OCI-LY7 (cell line): ENCODE measurements at regions not wholly inside any gene's neighbourhood (a gene's known extent, or its start where the extent isn't known, plus 50 kb on each side); places are given as distances from the start of the nearest gene placed in this dataset.

ENCODE experiments used
- BruUV-seq: library from RNA; stranded (reverse); fragments of 400-500 nt; replicated peaks from 2 replicates; lab custom pipeline; 2021; lab: Mats Ljungman, UMichigan
- CTCF ChIA-PET: fragments of 300-600 bp; sonication (Branson Sonifier 250); formaldehyde crosslinking; loops from one replicate; lab custom pipeline; 2022; ENCODE audit warnings: antibody characterized with exemption; ENCODE audit not compliant: unreplicated experiment; lab: Charles Lee
- POLR2A ChIA-PET: fragments of 300-600 bp; sonication (Branson Sonifier 250); formaldehyde crosslinking; loops from one replicate; lab custom pipeline; 2022; ENCODE audit warnings: antibody characterized with exemption; lab: Charles Lee
- DNase-seq: peaks from one replicate; pipeline ENCODE4 v3.0.0-alpha.2; 2015; ENCODE audit warnings: low spot score
- H2AFZ ChIP-seq: fragments of 200-600 bp; sonication (generic), shearing (Covaris generic); 2 replicates; pipeline ENCODE4 v1.6.1; 2014; ENCODE audit warnings: mild to moderate bottlenecking, antibody characterized with exemption, low read length, moderate library complexity
- H3K27ac ChIP-seq: fragments of 200-600 bp; sonication (generic); 2 replicates; pipeline ENCODE4 v1.5.1; 2014; ENCODE audit warnings: mixed run types, low read depth, mild to moderate bottlenecking, moderate library complexity, low read length, inconsistent platforms; ENCODE audit not compliant: poor library complexity, severe bottlenecking
- H3K36me3 ChIP-seq: fragments of 200-600 bp; sonication (generic); 2 replicates; pipeline ENCODE4 v1.6.1; 2014; ENCODE audit warnings: mild to moderate bottlenecking, antibody characterized with exemption, low read length, moderate library complexity, mixed read lengths; ENCODE audit not compliant: insufficient read depth
- H3K4me1 ChIP-seq: fragments of 200-600 bp; sonication (generic); 2 replicates; pipeline ENCODE4 v1.5.1; 2014; ENCODE audit warnings: mild to moderate bottlenecking, low read length; ENCODE audit not compliant: insufficient read depth, poor library complexity, severe bottlenecking
- H3K4me2 ChIP-seq: fragments of 200-600 bp; sonication (generic); 2 replicates; pipeline ENCODE4 v1.6.1; 2014; ENCODE audit warnings: mild to moderate bottlenecking, low read length
- H3K4me3 ChIP-seq: fragments of 200-600 bp; sonication (generic); 2 replicates; pipeline ENCODE4 v1.5.1; 2014; ENCODE audit warnings: mild to moderate bottlenecking, low read depth, low read length; ENCODE audit not compliant: poor library complexity, severe bottlenecking
- H3K79me2 ChIP-seq: fragments of 200-600 bp; sonication (generic); 2 replicates; pipeline ENCODE4 v1.6.1; 2016; ENCODE audit warnings: low read depth, mild to moderate bottlenecking, low read length, moderate library complexity, mixed read lengths; ENCODE audit not compliant: insufficient read depth
- H3K9me2 ChIP-seq: fragments of 200-600 bp; sonication (generic); 2 replicates; pipeline ENCODE4 v1.6.1; 2016; ENCODE audit warnings: mild to moderate bottlenecking, low read length, mixed read lengths; ENCODE audit not compliant: insufficient read depth
- H3K9me3 ChIP-seq: fragments of 200-600 bp; sonication (generic); 2 replicates; pipeline ENCODE4 v1.6.1; 2014; ENCODE audit warnings: mild to moderate bottlenecking, mixed run types, low read length, mixed read lengths
- H4K20me1 ChIP-seq: fragments of 200-600 bp; sonication (generic); 2 replicates; pipeline ENCODE4 v1.6.1; 2014; ENCODE audit warnings: mild to moderate bottlenecking, antibody characterized with exemption, low read length, moderate library complexity, mixed read lengths; ENCODE audit not compliant: insufficient read depth
- CTCF ChIP-seq: fragments of 200-600 bp; sonication (generic); conservative IDR thresholded peaks from 2 replicates; pipeline ENCODE4 v1.5.1; 2014; ENCODE audit warnings: mild to moderate bottlenecking, antibody characterized with exemption, low read length, moderate library complexity, mixed read lengths
- EZH2phosphoT487 ChIP-seq: fragments of 200-600 bp; sonication (generic); IDR thresholded peaks from 2 replicates; pipeline ENCODE4 v1.6.1; 2018; ENCODE audit warnings: low read depth, borderline replicate concordance, mild to moderate bottlenecking, mixed run types, antibody characterized with exemption, low read length, moderate library complexity, mixed read lengths
- intact Hi-C: fragments of 100-400 bp; cut with micrococcal nuclease; formaldehyde crosslinking; loops from one replicate; pipeline ENCODE4 v1.10.0; 2022; ENCODE audit not compliant: unreplicated experiment

GRCh38 chr18:59752666-59753065 lies 55.4 kb upstream of the CCBE1 start:
- no peak for TF ChIP-seq CTCF
- TF ChIP-seq EZH2phosphoT487, result no peak
- CTCF ChIA-PET, result no interaction called here
- H3K4me2 ChIP-seq, result no peak overlapping the region
- no peaks in the 10 kb centered on the region for H3K9me3 ChIP-seq
- H4K20me1 ChIP-seq, result no peaks in the 10 kb centered on the region
- no peaks in the 10 kb centered on the region for H3K36me3 ChIP-seq
- intact Hi-C loops, result no loop called here
- H3K27ac ChIP-seq, result no peak overlapping the region
- no peak for DNase-seq
- H3K4me1 ChIP-seq, result no peaks in the 10 kb centered on the region
- POLR2A ChIA-PET, result no interaction called here
- no peak overlapping the region for H3K4me3 ChIP-seq
- H3K9me2 ChIP-seq, result no peaks in the 10 kb centered on the region
- no peak overlapping the region for H2AFZ ChIP-seq
- no TSS peak for BruUV-seq
- H3K79me2 ChIP-seq, result no peaks in the 10 kb centered on the region

- CTCF ChIA-PET, result no interaction called here
- H2AFZ ChIP-seq, result no peak overlapping the region
- TF ChIP-seq CTCF (no peak), EZH2phosphoT487 (no peak)
- H3K9me3 ChIP-seq, result no peaks in the 10 kb centered on the region
- no peaks in the 10 kb centered on the region for H3K36me3 ChIP-seq
- no peak overlapping the region for H3K27ac ChIP-seq
- no TSS peak for BruUV-seq
- H3K79me2 ChIP-seq, result no peaks in the 10 kb centered on the region
- no peak overlapping the region for H3K4me2 ChIP-seq
- H3K4me3 ChIP-seq, result no peak overlapping the region
- no peak for DNase-seq
- H3K4me1 ChIP-seq, result no peaks in the 10 kb centered on the region
- intact Hi-C loops, result no loop called here
- H4K20me1 ChIP-seq, result no peaks in the 10 kb centered on the region
- POLR2A ChIA-PET, result interaction anchor here (1.3 kb wide), 1 partner anchor 12 kb away, joined by 4 read pairs; no protein-coding TSS in a partner anchor
- H3K9me2 ChIP-seq, result no peaks in the 10 kb centered on the region
These were observed 54.0 kb upstream of the CCBE1 start for GRCh38 chr18:59751186-59751585.

GRCh38 chr18:59748628-59749360 lies 51.6 kb upstream of the CCBE1 start:
- Histone ChIP-seq H4K20me1 (no peaks in the 10 kb centered on the region), H3K9me2 (no peaks in the 10 kb centered on the region), H3K4me3 (no peak overlapping the region), H3K4me2 (no peak overlapping the region), H2AFZ (no peak overlapping the region), H3K4me1 (no peaks in the 10 kb centered on the region), H3K27ac (no peak overlapping the region), H3K36me3 (no peaks in the 10 kb centered on the region), H3K9me3 (no peaks in the 10 kb centered on the region), H3K79me2 (no peaks in the 10 kb centered on the region)
- CTCF ChIA-PET, result no interaction called here
- intact Hi-C loops, result no loop called here
- no peak for TF ChIP-seq CTCF
- TF ChIP-seq EZH2phosphoT487, result no peak
- POLR2A ChIA-PET, result no interaction called here
- no TSS peak for BruUV-seq
- no peak for DNase-seq
